IMR-90 (cell line): ENCODE measurements at regions not wholly inside any gene's neighbourhood (a gene's known extent, or its start where the extent isn't known, plus 50 kb on each side); places are given as distances from the start of the nearest gene placed in this dataset.

Experiments
- ATAC-seq: fragments of 200-7000 bp; cut with Tn5 transposase; 2 replicates; pipeline ENCODE4 v1.9.1; 2020; ENCODE audit warnings: low read depth, mild to moderate bottlenecking, moderate library complexity
- BruUV-seq: library from RNA; stranded (reverse); fragments of 400-500 nt; replicated peaks from 2 replicates; lab custom pipeline; 2021; lab: Mats Ljungman, UMichigan
- CTCF ChIA-PET: fragments of 300-600 bp; formaldehyde crosslinking; extraction: SDS; loops from one replicate; lab custom pipeline; 2021; ENCODE audit warnings: antibody characterized with exemption; lab: Yijun Ruan, JAX
- POLR2A ChIA-PET: fragments of 300-600 bp; sonication (Branson Sonifier 250); formaldehyde crosslinking; loops from one replicate; lab custom pipeline; 2022; ENCODE audit warnings: antibody characterized with exemption; ENCODE audit not compliant: unreplicated experiment; lab: Charles Lee
- DNase-seq: peaks from one replicate; pipeline ENCODE4 v3.0.0; 2013
- H2AFZ ChIP-seq: replicated peaks from 2 replicates; pipeline ENCODE3; 2013; ENCODE audit warnings: low read length, mild to moderate bottlenecking; ENCODE audit not compliant: poor library complexity
- H2AK5ac ChIP-seq: 2 replicates; pipeline ENCODE4 v1.6.1; 2013; ENCODE audit warnings: low read depth, low read length, inconsistent platforms
- H2AK9ac ChIP-seq: replicated peaks from 2 replicates; pipeline ENCODE3; 2013; ENCODE audit warnings: mild to moderate bottlenecking, low read depth, low read length, moderate library complexity; ENCODE audit not compliant: poor library complexity
- H2BK120ac ChIP-seq: 2 replicates; pipeline ENCODE4 v1.6.1; 2013; ENCODE audit warnings: low read depth, low read length, inconsistent platforms
- H2BK15ac ChIP-seq: 3 replicates; pipeline ENCODE4 v1.6.1; 2013; ENCODE audit warnings: low read depth, low read length, inconsistent platforms
- H2BK20ac ChIP-seq: 2 replicates; pipeline ENCODE4 v1.6.1; 2013; ENCODE audit warnings: low read depth, mild to moderate bottlenecking, inconsistent platforms, low read length, moderate library complexity
- H2BK5ac ChIP-seq: 2 replicates; pipeline ENCODE4 v1.6.1; 2013; ENCODE audit warnings: mild to moderate bottlenecking, low read depth, low read length, inconsistent platforms; ENCODE audit not compliant: poor library complexity, severe bottlenecking
- H3K14ac ChIP-seq: replicated peaks from 2 replicates; pipeline ENCODE4 v1.6.1; 2013; ENCODE audit warnings: low read depth, low read length, inconsistent platforms
- H3K18ac ChIP-seq: 2 replicates; pipeline ENCODE4 v1.6.1; 2013; ENCODE audit warnings: low read depth, low read length, control low read depth
- H3K23ac ChIP-seq: 2 replicates; pipeline ENCODE4 v1.6.1; 2013; ENCODE audit warnings: low read depth, low read length, inconsistent platforms
- H3K27ac ChIP-seq: 2 replicates; pipeline ENCODE4 v1.5.1; 2013; ENCODE audit warnings: mild to moderate bottlenecking, control low read depth, low read length; ENCODE audit not compliant: insufficient read depth
- H3K27me3 ChIP-seq: 2 replicates; pipeline ENCODE4 v1.6.1; 2013; ENCODE audit warnings: low read length; ENCODE audit not compliant: control insufficient read depth, insufficient read depth
- H3K36me3 ChIP-seq: 2 replicates; pipeline ENCODE4 v1.6.1; 2013; ENCODE audit warnings: low read length, mixed read lengths; ENCODE audit not compliant: control insufficient read depth, insufficient read depth
- H3K4ac ChIP-seq: 2 replicates; pipeline ENCODE4 v1.6.1; 2013; ENCODE audit warnings: low read depth, low read length, inconsistent platforms
- H3K4me1 ChIP-seq: 2 replicates; pipeline ENCODE4 v1.6.1; 2013; ENCODE audit warnings: low read length, mixed read lengths; ENCODE audit not compliant: control insufficient read depth, insufficient read depth
- H3K4me2 ChIP-seq: 2 replicates; pipeline ENCODE4 v1.6.1; 2013; ENCODE audit warnings: low read depth, mild to moderate bottlenecking, control low read depth, low read length, moderate library complexity
- H3K4me3 ChIP-seq: 2 replicates; pipeline ENCODE4 v1.5.1; 2013; ENCODE audit warnings: low read depth, mild to moderate bottlenecking, control low read depth, low read length, moderate library complexity; ENCODE audit not compliant: insufficient read depth
- H3K56ac ChIP-seq: 2 replicates; pipeline ENCODE4 v1.6.1; 2013; ENCODE audit warnings: low read length, inconsistent platforms; ENCODE audit not compliant: insufficient read depth; ENCODE audit errors: extremely low read depth
- H3K79me1 ChIP-seq, 2 experiments: 2 replicates each; pipeline ENCODE4 v1.6.1; 2013; ENCODE audit warnings: low read length in 2 of 2, inconsistent platforms in 1 of 2, low read depth in 1 of 2
- H3K9ac ChIP-seq: 2 replicates; pipeline ENCODE4 v1.6.1; 2013; ENCODE audit warnings: low read depth, low read length, control low read depth
- H3K9me1 ChIP-seq: 2 replicates; pipeline ENCODE4 v1.6.1; 2013; ENCODE audit warnings: low read length, inconsistent platforms; ENCODE audit not compliant: insufficient read depth
- H3K9me3 ChIP-seq: 2 replicates; pipeline ENCODE4 v1.6.1; 2013; ENCODE audit warnings: low read length; ENCODE audit not compliant: control insufficient read depth, insufficient read depth
- H4K20me1 ChIP-seq: 2 replicates; pipeline ENCODE4 v1.6.1; 2013; ENCODE audit warnings: low read length, inconsistent platforms; ENCODE audit not compliant: insufficient read depth
- H4K5ac ChIP-seq: 2 replicates; pipeline ENCODE4 v1.6.1; 2013; ENCODE audit warnings: mild to moderate bottlenecking, low read depth, low read length, control low read depth
- H4K8ac ChIP-seq, 2 experiments: 2 replicates each; pipeline ENCODE4 v1.6.1; 2013; ENCODE audit warnings: low read depth in 2 of 2, low read length in 2 of 2, control low read depth in 1 of 2, inconsistent platforms in 1 of 2
- H4K91ac ChIP-seq: 2 replicates; pipeline ENCODE4 v1.6.1; 2013; ENCODE audit warnings: low read depth, low read length, inconsistent platforms; ENCODE audit not compliant: insufficient read depth
- BHLHE40 ChIP-seq: fragments of 150-350 bp; IDR thresholded peaks from 2 replicates; pipeline ENCODE4 v1.6.1; 2016; ENCODE audit warnings: mild to moderate bottlenecking, low read depth, low read length
- CEBPB ChIP-seq: IDR thresholded peaks from 2 replicates; pipeline ENCODE4 v1.6.1; 2012; ENCODE audit warnings: low read depth, low read length, improper control_type of control experiment
- CHD1 ChIP-seq: IDR thresholded peaks from 2 replicates; pipeline ENCODE4 v1.6.1; 2012; ENCODE audit warnings: low read depth, low read length, improper control_type of control experiment
- CTCF ChIP-seq: conservative IDR thresholded peaks from 2 replicates; pipeline ENCODE4 v1.5.1; 2012; ENCODE audit warnings: mild to moderate bottlenecking, low read depth, low read length, improper control_type of control experiment
- FOS ChIP-seq: fragments of 150-350 bp; IDR thresholded peaks from 2 replicates; pipeline ENCODE4 v1.6.1; 2016; ENCODE audit warnings: low read depth, low read length
- MAFK ChIP-seq: IDR thresholded peaks from 2 replicates; pipeline ENCODE4 v1.6.1; 2012; ENCODE audit warnings: low read depth, low read length, improper control_type of control experiment
- MAZ ChIP-seq: IDR thresholded peaks from 2 replicates; pipeline ENCODE4 v1.6.1; 2012; ENCODE audit warnings: low read depth, mild to moderate bottlenecking, low read length, improper control_type of control experiment, moderate library complexity, borderline replicate concordance
- MXI1 ChIP-seq: IDR thresholded peaks from 2 replicates; pipeline ENCODE4 v1.6.1; 2012; ENCODE audit warnings: low read depth, mild to moderate bottlenecking, low read length, moderate library complexity, borderline replicate concordance
- NFE2L2 ChIP-seq: fragments of 150-350 bp; IDR thresholded peaks from 2 replicates; pipeline ENCODE4 v1.6.1; 2016; ENCODE audit warnings: low read depth, mild to moderate bottlenecking, low read length
- POLR2A ChIP-seq: IDR thresholded peaks from 2 replicates; pipeline ENCODE4 v1.6.1; 2012; ENCODE audit warnings: mild to moderate bottlenecking, low read depth, low read length
- RAD21 ChIP-seq: IDR thresholded peaks from 2 replicates; pipeline ENCODE4 v1.6.1; 2012; ENCODE audit warnings: low read length, improper control_type of control experiment
- RCOR1 ChIP-seq: IDR thresholded peaks from 2 replicates; pipeline ENCODE4 v1.6.1; 2012; ENCODE audit warnings: mild to moderate bottlenecking, low read length, improper control_type of control experiment; ENCODE audit not compliant: insufficient replicate concordance
- RFX5 ChIP-seq: IDR thresholded peaks from 2 replicates; pipeline ENCODE4 v1.8.0; 2012; ENCODE audit warnings: low read depth, mild to moderate bottlenecking, low read length, moderate library complexity
- SMC3 ChIP-seq: fragments of 150-350 bp; IDR thresholded peaks from 2 replicates; pipeline ENCODE4 v1.6.1; 2016; ENCODE audit warnings: low read depth, mild to moderate bottlenecking, antibody characterized with exemption, low read length, moderate library complexity
- USF2 ChIP-seq: fragments of 150-350 bp; IDR thresholded peaks from 2 replicates; pipeline ENCODE4 v1.6.1; 2017; ENCODE audit warnings: mild to moderate bottlenecking, antibody characterized with exemption, low read length, low read depth
- WGBS, 2 experiments: methylation state at CpG; one replicate each; pipeline versions ENCODE4 v1.1.5 to v1.1.7; 2013; ENCODE audit warnings: missing lambda C conversion rate in 2 of 2; ENCODE audit not compliant: insufficient read length in 1 of 2; ENCODE audit errors: extremely low coverage in 2 of 2; 5-methylcytosine and 5-hydroxymethylcytosine counted together
- dilution Hi-C: fragments of 300-500 bp; cut with HindIII; formaldehyde crosslinking; loops from one replicate; pipeline ENCODE4 v1.14.3; 2018; ENCODE audit warnings: low sequenced_read_pairs; ENCODE audit not compliant: unreplicated experiment
- in situ Hi-C: fragments of 300-500 bp; cut with MboI; formaldehyde crosslinking; loops from 3 replicates; pipeline ENCODE4 v1.14.3; 2019; ENCODE audit warnings: low sequenced_read_pairs, inconsistent platforms, mixed read lengths
- intact Hi-C: fragments of 100-400 bp; cut with micrococcal nuclease; formaldehyde crosslinking; loops from 2 replicates; pipeline ENCODE4 v1.10.0; 2022
- TF ChIP-seq, protein P1 (sequence below): fragments of 150-350 bp; IDR thresholded peaks from 2 replicates; pipeline ENCODE4 v1.6.1; 2016; ENCODE audit warnings: low read depth, mild to moderate bottlenecking, low read length, moderate library complexity, borderline replicate concordance

DNA sequence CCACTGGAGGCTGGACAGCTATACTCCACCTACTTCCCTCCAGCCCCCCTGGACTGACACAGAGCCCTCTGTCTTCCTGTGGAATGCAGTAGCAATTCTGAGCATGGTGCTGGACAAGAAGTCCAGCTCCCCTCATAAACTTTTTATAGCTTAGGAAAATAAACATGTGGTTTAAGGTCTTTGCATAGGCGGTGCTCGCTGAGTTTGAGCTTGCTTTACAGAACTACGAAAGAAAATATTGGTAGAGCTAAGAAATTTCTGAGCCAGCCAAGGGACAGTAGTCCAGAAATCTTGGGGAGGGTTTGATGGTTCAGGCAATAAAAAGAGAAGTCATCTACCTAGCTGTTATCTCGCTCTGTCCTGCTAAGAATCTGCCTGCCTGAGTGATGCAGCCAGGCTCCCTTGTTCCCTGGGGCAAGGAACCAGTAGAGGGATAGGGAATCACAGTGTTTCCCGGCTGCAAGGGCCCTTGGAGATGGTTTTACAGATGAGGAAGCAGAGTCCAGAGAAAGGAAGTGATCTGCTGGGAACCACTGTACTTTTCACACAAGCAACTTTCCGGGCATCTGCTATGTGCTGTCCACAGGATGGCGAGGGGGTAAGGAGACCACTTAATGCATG is 343.4 kb downstream of the CDC5L start:
- Histone ChIP-seq H2BK20ac (no peak overlapping the region; the same call in 1 of the 2 replicates), H2BK15ac (no peak overlapping the region), H2BK5ac (no peak overlapping the region), H4K5ac (no peak overlapping the region), H2AK9ac (no peak overlapping the region), H3K4ac (no peak overlapping the region), H3K4me1 (peaks cover 11% of the 10 kb centered on the region), H3K4me2 (peak overlapping the region; percentile 48), H3K27ac (no peak overlapping the region), H3K18ac (no peak overlapping the region), H2AFZ (no peak overlapping the region), H3K23ac (no peak overlapping the region), H3K4me3 (no peak overlapping the region), H4K91ac (no peak overlapping the region), H3K36me3 (no peaks in the 10 kb centered on the region), H3K9me1 (peaks cover 12% of the 10 kb centered on the region), H3K27me3 (peaks cover 31% of the 10 kb centered on the region), H2AK5ac (peak overlapping the region; percentile 40; the same call in 1 of the 2 replicates), H3K56ac (no peak overlapping the region), H4K20me1 (peaks cover 14% of the 10 kb centered on the region; the same call in 1 of the 2 replicates), H2BK120ac (no peak overlapping the region), H3K9ac (no peak overlapping the region), H3K79me1 (no peaks in the 10 kb centered on the region), H3K9me3 (no peaks in the 10 kb centered on the region), H3K14ac (0 out of 2 replicates have a peak overlapping the region, but pooled peaks have one; percentile 48), H4K8ac (no peak overlapping the region; a peak in 1 of 4 replicates)
- WGBS, 2 experiments, result no CpG with 5 or more reads among the region's 7 CpGs
- BruUV-seq, result no TSS peak
- DNase-seq, result peak; percentile 66
- TF ChIP-seq RCOR1 (no peak), BHLHE40 (no peak), USF2 (no peak), CEBPB (no peak), CTCF (no peak), FOS (no peak), RAD21 (no peak), CHD1 (no peak), SMC3 (no peak), NFE2L2 (no peak), MAFK (no peak), MXI1 (no peak), RFX5 (no peak), POLR2A (no peak), MAZ (no peak)
- TF ChIP-seq, protein P1, sequence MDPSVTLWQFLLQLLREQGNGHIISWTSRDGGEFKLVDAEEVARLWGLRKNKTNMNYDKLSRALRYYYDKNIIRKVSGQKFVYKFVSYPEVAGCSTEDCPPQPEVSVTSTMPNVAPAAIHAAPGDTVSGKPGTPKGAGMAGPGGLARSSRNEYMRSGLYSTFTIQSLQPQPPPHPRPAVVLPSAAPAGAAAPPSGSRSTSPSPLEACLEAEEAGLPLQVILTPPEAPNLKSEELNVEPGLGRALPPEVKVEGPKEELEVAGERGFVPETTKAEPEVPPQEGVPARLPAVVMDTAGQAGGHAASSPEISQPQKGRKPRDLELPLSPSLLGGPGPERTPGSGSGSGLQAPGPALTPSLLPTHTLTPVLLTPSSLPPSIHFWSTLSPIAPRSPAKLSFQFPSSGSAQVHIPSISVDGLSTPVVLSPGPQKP, result no peak
- in situ Hi-C loops, result no loop called here
- peak; percentile 96 for ATAC-seq
- POLR2A ChIA-PET, result no interaction called here
- CTCF ChIA-PET, result no interaction called here
- intact Hi-C loops, result no loop called here
- dilution Hi-C loops, result no loop called here
